ENCODE measurements at regions not wholly inside any gene's neighbourhood (a gene's known extent, or its start where the extent isn't known, plus 50 kb on each side); places are given as distances from the start of the nearest gene placed in this dataset.

- TF ChIP-seq GATA3 (IDR thresholded peaks at IDR 0.05; ENCODE audit: low read depth, low read length) (no peak), GATA2 (IDR thresholded peaks at IDR 0.05; ENCODE audit: low read depth, low read length) (no peak)
Observed at GRCh38 chr11:30762188-30762587, 176.0 kb upstream of the MPPED2 start.

All from SH-SY5Y (cell line).